ENCODE measurements at regions not wholly inside any gene's neighbourhood (a gene's known extent, or its start where the extent isn't known, plus 50 kb on each side); places are given as distances from the start of the nearest gene placed in this dataset.
A peak's percentile ranks its signal among the peaks of the same experiment; 100 is the strongest.

DNA sequence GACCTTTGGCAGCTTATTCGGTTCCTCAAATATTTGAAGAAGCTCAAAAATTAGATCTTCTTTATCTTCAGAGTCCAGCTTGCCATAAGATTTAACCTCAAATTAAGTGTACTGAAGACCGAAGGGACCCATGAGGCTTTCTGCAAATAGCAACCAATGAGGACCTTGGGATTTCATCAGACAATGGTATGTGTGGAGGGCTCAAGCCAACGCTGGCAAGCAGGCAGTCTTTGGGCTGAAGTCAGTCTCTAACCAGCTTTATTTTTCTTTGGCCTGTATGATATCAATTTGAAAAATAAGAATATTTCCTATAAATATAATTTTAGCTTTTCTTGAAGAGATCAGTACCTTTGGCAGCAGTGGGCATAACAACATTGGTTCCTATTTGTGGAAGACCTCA lies 692.7 kb downstream of the MCTP2 start:
- no peak for DNase-seq

DNA sequence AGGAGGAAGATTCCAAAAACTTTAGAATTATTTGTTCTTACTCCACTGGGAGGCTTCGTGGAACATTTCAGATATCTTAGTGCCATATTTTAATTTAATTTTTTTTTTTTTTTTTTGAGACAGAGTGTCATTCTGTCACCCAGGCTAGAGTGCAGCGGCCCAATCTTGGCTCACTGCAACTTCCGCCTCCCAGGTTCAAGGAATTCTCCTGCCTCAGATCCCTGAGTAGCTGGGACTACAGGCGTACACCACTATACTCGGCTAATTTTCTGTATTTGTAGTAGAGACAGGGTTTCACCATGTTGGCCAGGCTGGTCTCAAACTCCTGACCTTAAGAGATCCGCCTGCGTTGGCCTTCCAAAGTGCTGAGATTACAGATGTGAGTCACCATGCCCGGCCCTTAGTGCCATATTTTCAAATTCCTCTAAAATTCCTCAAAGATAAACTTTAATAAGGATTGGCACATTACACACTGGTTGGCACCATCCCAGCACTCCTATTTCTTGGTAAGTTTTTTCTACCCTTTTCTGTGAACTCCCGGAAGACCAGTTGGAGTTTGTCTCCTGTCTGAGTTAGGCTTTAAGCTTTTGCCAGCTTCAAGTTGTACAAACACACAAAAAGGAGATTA lies 693.7 kb downstream of the MCTP2 start:
- no peak for DNase-seq

- no peak for DNase-seq
Measured at GRCh38 chr15:94925680-94926079, 694.3 kb downstream of the MCTP2 start.

DNA sequence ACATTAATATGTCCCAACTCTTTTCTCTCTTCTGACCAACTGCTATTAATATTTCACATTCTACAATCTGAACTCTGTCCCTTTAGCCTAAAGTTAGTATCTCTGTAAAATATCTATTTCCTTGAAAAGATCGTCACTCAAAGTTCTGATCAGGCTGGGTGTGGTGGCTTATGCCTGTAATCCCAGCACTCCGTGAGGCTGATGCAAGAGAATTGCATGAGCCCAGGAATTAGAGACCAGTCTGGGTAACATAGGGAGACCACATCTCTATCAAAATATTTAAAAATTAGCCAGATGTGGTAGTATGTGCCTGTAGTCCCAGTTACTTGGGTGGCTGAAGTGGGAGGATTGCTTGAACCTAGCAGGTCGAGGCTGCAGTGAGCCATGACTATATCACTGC lies 695.6 kb downstream of the MCTP2 start:
- DNase-seq: no peak

DNA sequence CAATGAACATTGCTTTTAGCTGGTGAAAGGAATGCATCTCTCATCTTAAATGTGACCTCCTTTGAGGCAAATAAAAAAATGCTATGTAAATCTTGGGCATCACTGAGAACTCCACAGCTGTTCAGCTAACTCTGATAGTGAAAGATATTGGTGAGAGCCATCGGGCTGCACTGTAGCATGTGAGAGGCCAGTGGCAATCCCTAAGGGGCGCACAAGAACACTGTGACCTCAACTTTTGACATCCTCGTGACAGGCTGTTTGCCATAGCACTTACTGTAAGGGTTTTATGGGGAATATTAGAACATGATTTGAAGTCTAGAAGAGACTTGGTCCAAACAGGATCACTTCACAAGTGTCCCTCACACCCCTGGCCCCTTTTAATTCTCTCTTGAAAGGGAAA lies 697.9 kb downstream of the MCTP2 start:
- DNase-seq: no peak

DNA sequence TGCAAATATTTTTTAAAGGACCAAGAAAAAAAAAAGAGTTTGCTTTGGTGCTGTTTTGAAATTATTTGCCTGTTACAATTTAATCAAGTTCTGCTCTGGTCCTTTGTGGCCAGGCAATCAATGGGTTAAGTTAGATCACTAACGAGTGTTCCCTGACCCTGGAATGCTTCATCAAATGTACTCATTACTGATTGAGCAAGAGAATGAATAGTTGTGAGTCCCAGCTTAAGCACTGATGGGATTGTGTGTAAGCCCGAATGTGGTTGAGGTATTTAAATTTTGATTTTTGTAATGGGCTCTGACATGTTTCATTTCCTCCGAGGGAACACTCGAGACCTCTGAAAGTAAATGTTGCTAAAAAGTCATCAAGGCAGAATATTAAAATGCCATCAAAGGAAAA lies 699.1 kb downstream of the MCTP2 start:
- no peak for DNase-seq

DNA sequence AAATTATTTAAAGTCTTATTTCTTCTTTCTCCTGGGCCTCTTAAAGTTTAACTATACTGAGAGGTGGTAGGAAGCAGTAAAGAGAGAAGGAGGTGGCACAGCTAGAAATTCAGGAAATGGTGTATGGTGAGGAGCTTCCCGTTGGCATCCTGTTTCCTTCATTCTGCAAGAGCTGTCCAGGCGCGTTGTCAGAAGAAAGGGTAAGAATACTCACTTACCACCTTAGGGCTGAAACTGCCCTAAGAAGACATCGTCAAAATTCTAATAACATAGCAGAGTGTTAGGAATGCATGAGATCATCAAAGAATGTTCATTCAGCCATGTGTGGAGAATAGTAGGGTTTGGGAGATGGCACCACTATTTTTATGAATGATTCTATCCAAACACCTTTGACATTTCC lies 699.6 kb downstream of the MCTP2 start:
- no peak for DNase-seq

- no peak for DNase-seq
Measured at GRCh38 chr15:94934440-94934839, 703.1 kb downstream of the MCTP2 start.

DNA sequence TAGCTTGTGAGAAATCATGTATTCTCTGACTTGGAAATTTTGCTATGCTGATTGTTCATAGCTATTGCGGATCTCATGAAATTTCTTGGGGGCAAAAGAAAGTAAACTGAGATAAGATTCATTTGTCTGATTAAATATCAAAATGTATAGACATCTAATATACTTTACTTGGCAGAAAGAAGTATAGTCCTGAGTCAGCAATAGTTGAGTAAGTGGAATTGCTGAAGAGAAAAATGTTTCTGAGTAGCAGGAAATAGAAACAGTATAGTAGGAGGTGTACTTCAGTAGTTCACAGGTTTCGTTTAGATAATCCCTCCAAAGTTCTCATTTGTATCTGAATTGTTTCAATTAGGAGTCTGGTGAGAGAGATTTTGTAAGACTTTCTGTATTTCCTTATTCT lies 705.9 kb downstream of the MCTP2 start:
- no peak for DNase-seq

DNA sequence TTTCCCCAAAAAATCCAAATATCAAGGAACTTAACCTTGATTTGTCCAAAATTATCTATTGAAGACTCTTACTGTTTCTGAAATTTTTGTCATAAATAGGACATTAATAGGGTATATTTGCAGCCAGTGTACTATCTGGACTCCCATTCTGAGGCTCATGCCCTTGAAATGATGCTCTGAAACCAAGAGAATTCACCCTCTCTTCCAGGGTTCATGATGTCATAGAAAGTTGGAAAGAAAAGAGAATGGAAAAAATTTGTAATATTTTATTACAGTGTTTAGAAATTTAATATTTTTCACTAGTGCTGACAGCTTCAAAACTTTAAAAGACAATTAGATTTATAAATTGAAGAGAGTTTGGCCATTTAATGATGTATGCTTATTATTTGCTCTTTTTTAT lies 712.5 kb downstream of the MCTP2 start:
- DNase-seq: no peak

DNA sequence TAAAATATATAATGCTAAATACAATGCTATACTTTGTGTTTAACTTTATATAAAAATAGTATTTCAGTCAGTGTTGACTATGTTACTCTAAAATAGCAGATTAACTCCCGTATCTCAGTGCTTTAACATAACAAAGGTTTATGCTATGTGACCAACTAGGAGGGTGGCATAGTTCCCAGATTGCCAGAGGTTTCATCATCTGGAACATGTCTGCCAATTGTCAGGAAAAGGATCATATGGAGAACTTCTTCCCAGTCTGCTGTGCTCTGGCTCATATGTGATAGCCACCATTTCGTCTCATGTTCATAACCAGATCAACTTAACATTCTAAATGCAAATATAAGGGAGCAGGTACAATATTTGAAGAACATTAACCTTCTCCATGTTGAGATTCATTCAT lies 720.2 kb downstream of the MCTP2 start:
- DNase-seq: no peak

GRCh38 chr15:94963953-94964352 lies 732.6 kb downstream of the MCTP2 start:
- DNase-seq: no peak

DNA sequence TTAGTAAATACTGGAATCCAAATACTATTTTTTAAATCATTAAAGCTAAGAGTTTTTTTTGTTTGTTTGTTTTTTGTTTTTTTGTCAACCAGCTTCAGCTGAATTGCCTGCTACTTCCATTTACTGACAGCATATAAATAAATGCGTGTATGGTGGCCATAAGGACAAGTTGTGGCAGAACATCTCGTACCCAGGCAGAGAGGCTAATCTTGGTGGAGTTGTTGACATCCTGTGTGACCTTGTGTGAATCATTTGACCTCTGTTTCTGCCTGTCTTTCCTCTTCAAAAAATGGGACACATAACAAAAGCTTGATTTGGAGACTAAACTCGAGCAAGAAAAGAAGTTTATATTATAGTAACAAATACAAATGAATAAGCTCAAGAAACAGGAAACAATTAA lies 734.2 kb downstream of the MCTP2 start:
- DNase-seq: no peak

DNA sequence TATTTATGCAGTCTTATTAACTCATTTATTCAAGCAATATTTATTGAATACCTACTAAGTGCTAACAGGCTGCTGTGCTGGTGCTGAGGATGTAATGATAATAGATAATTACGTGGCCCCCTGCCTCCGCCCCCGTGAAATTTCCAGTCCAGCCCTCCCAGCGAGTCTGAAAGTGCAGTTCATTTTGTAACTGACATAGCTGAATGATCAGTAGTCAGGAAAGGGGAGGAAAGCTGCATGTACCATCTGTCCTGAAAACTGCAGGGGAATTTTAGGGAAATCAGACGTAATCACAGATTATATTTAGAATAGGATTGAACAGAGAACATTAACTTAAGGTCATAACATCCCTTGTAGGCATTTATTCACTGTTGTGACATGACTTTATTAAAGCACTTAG lies 736.8 kb downstream of the MCTP2 start:
- DNase-seq: no peak

DNA sequence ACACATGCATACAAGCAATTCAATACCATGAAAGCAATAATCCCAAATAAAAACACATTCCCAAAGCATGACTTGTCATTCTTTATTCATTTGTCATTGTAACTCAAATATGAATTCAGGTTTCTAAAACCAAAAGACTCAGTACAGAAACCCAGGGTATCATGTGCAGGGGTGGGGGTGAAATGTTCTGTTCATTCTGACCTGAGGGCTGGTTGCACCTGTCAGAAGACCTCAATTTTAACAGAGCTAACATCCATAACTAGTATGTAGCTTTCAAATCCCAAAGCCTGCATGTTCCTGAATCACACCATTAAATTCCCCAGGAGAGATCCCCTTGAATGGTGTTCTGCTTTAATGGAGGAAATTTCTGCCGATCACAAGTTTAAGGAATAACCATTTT lies 738.7 kb downstream of the MCTP2 start:
- no peak for DNase-seq

DNA sequence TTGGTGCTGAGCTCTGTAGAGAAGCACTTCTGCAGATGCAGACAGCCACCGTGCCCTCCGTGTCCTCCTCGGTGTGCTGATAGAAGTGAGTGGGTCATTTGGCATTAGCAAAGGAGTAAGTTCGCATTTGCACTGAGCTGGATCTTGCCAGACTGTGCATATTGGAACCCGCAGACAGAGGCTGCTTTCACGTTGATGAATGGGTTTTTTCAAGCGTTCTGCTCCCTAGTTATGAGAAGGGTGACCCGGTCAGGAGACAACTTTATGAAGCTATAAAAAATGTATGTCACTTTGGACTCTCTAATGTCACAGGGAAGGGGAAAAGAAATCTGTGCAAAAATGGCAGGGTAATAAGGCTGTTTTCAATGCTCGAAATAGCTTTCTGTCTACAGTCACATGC lies 739.4 kb downstream of the MCTP2 start:
- DNase-seq: no peak

- DNase-seq: no peak
Measured at GRCh38 chr15:94972314-94972713, 741.0 kb downstream of the MCTP2 start.

DNA sequence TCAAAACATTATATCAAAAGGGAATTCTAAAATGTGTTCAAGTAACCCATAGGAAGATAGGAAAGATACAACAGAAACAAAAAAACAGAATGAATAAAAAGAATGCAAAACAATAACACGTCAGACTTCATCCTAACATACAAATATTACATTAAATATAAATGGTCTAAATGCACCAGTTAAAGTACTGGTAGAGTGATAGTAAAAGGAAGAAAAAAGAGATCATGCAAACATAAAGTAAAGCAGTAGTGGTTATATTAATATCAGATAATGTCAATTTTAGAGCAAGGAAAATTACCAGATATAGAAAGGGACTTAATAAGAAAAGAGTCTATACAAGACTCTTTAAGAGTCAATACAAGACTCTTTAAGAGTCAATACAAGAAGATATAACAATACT lies 755.7 kb downstream of the MCTP2 start:
- DNase-seq: no peak

GRCh38 chr15:94991718-94992117 lies 760.4 kb downstream of the MCTP2 start:
- no peak for DNase-seq

DNA sequence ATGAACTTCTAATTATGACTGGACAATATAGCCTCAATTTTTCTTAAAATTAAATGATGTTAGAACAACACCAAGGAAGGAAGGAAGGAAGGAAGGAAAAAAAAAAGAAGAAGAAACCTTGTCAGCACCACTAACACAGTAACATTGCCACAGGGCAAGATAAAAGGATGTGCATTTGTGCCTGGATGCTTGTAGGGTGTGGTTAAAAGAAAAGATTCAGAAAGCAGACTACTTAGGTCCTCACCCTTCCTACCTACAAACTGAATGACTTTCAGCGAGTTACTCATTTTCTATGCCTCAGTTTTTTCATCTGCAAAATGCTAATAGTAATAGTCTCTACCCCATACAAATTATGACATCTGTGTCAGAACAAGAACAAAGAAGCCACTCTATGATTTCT lies 778.3 kb downstream of the MCTP2 start:
- DNase-seq: no peak

- no peak for DNase-seq
Measured at GRCh38 chr15:95013381-95013780, 782.0 kb downstream of the MCTP2 start.

DNA sequence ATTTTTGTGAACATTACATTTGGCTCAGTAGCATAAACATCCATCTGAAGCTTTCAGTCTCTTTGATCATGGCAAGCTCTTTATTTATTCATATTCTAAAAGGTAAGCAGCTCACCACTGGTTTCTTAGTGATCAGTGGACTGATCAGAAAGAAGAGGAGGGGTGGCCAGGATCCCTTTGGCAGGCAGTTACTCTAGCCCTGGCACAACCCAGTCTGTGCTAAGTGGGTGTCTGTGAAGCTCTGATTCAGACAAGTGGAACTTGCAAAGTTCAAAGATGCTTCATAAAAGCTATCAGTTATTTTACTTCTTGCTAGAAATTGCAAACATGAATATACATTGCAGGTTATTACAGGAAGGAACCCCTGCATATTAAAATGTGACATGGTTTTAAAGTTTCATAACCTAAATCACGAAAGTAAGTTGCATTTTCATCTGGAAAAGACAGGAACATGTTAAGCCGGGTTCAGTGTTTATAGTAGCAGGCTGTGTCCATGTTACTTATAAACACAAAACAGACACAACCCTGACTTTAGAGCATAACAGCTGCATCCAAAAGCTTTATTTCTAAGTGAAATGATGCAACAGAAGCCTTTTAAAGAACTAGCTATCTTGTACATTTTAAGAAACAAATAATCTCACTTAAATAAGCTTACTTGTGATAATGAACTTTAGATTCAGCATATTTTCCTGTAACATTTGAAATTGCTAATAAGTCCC lies 785.3 kb downstream of the MCTP2 start:
- DNase-seq: no peak

GRCh38 chr15:95017666-95018328 lies 786.4 kb downstream of the MCTP2 start:
- DNase-seq: peak; percentile 45

GRCh38 chr15:95018888-95019545 lies 787.7 kb downstream of the MCTP2 start:
- no peak for DNase-seq
